ENCODE measurements at regions not wholly inside any gene's neighbourhood (a gene's known extent, or its start where the extent isn't known, plus 50 kb on each side); places are given as distances from the start of the nearest gene placed in this dataset.
"Not testable (repeated sequence)": the region's sequence is repeated elsewhere in the genome, so short reads cannot be mapped to it uniquely, and the experiment has no call there.

GRCh38 chr11:39674024-39674423 is 1785.4 kb downstream of the LRRC4C start:
- DNase-seq, result no peak

- DNase-seq, result no peak
Observed at GRCh38 chr11:39668640-39669039, 1790.8 kb downstream of the LRRC4C start.

DNA sequence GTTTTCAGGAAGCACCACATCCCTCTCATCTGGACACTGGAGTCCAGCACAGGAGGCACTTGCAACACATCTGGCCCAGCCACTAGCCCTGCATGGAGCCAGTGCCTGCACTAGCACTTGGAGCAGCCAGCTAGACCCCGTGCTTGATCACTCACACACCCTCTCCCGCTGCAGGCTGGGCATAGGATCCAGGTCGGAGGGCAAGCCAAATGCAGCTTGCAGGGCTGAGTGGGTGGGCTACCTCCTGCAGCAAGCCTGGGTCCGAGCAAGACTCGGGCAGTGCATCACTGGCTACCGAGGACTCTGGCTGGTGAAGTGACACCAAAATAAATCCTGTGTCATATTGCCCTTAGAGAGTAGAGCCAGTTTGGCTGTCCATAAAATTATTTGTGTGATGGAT is 1795.4 kb downstream of the LRRC4C start:
- no peak for DNase-seq

GRCh38 chr11:39661890-39662289 is 1797.6 kb downstream of the LRRC4C start:
- no peak for DNase-seq

DNA sequence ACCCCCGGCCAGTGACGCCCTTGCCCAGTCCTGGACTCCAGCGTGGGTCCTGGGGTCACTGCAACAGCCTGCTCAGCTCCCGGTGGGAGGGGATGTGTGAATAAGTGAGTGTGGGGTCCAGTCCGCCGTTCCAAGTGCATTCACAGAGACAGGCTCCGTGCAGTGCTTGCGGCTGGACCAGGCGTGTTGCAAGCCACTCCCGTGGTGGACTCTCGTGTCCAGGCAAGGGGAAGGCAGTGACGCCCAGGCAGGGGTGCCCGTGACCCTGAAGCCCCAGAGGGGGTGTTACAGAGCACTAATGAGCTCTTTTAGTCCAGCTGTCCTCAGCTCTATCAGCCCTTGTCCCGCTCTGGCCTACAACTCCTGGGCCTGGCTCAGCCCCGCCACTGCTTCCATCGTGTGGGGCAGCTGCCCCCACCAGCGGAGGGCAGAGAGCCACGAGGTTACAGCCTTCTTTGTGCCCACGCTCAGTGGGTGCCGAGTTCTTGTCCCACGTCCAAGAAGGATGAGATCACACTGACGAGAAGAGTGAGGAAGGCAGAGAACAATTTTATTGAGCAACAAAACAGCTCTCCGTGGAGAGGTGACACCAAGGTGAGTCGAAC is 1807.5 kb downstream of the LRRC4C start:
- no peak for DNase-seq

- DNase-seq, result no peak
Observed at GRCh38 chr11:39641751-39642150, 1817.7 kb downstream of the LRRC4C start.

- DNase-seq, result no peak
Observed at GRCh38 chr11:39630365-39630764, 1829.1 kb downstream of the LRRC4C start.

DNA sequence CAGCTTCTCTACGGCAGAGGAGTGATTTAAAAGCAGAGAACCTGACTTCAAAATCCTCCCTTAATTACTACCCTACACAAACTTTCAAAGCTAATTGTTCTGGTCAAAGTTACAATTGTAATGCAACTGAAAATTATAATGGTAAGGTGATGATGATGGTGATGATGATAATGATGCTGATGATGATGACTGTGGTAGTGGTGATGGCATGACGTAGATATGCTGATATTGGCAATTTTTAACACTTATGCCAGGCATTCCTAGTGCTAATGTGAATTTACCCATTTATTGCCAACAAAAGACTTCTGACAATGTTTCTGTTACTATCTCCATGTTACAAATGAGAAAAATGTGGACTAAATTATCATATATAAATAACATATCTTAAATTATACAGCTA is 1831.1 kb downstream of the LRRC4C start:
- DNase-seq, result no peak

DNA sequence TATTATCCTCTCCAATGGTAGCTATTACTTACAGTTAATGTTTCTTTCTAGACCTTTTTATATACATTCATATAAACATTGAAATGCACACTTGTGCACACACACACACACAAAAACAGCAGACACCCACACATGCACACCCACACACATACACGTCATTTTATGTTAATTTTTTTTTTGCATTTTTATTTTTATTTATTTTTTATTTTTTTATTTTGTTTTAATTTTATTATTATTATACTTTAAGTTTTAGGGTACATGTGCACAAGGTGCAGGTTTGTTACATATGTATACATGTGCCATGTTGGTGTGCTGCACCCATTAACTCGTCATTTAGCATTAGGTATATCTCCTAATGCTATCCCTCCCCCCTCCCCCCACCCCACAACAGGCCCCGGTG is 1839.1 kb downstream of the LRRC4C start:
- DNase-seq, result not testable (repeated sequence)

DNA sequence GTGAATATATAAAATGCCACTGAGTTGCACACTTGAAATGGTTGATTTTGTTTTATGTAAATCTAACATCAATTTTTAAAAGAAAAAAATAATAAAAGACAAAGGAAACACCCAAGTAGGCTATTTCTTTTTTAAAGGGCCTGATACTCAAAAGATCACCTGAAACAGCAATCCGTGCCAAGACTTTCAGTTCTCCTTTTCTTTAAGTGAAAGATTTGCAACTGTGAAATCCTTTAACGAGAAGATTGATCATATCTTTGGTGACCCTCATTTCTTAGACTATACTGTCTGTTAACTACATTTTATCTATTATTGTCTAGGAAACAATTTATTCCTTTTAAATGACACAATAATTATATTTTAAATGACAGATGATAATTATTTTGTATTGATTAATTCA is 1841.5 kb downstream of the LRRC4C start:
- no peak for DNase-seq

GRCh38 chr11:39589391-39589790 is 1870.1 kb downstream of the LRRC4C start:
- no peak for DNase-seq

- no peak for DNase-seq
Observed at GRCh38 chr11:39586036-39586435, 1873.4 kb downstream of the LRRC4C start.

DNA sequence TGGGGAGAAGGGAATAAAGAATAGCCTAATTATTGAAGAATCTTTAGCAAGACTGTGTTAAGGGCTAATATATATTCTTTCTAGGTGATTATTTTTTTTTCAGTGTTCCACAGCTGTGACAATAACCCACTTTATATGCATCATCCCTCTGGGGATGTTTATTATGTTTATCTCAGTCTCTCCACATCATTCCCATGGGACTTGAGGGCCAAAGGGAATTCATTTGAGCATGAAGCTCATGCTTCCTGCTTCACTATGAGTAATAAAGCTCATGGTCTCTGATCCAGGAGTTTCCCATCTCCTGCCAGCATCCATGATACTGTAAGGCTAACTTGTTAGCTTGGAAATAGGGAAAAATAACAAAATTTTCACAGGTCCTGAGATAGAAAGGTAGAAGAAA is 1888.4 kb downstream of the LRRC4C start:
- DNase-seq, result no peak

DNA sequence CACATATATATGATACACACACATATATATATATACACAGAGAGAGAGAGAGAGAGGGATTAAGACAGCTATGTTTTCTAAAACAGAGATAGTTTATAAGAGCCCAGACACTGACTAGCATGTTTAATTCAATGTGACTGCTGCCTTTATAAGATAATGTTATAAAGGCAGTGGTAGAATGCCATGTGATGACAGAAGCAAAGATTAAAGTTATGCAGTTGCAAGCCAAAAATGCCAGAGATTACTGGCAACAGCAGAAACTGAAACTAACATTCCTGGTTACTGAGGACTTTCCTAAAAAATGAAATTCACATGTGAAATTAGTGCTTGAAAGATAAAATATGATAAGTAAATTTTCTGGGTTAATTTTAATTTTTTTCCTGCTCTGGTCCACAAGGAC is 1888.9 kb downstream of the LRRC4C start:
- DNase-seq, result peak; percentile 43

GRCh38 chr11:39569789-39570188 is 1889.7 kb downstream of the LRRC4C start:
- DNase-seq, result no peak

DNA sequence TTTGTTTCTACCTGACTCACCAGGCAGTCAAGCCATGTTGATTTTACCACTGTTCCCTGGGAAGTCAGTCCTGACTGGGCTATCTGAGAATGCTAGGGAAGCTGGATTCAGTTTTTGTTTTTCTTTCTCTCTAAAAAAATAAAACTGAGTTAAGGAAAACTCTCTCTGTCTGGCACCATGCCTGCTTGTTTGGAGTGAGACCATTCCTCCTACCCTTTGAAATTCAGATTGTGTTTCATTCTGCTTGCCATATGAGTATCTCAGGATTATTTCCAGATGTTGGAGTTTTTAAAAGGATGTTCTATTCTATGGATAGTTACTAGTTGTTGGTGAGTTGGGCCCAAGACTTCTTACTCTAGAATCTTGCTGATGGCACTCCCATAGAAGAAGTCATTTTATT is 1917.0 kb downstream of the LRRC4C start:
- DNase-seq, result no peak

DNA sequence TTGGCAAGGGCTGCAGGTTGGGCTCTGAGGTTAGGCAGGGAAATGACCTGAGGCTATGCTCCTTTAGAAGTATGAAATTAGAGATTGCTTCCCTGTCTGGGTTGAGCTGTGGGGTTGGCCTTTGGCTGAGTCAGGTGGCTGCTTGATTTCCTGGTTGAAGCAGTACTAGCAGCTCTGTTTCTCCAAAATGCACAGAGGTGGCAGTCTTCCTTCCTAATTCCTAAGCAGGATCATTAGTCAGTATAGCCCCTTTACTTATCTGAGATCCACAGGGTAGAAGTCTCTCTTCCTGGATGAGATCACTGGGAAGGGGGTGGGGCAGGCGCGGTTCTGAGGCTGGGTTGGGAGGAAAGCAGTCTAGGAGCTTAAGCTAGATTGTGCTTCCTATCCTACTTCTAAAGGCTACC is 1917.5 kb downstream of the LRRC4C start:
- DNase-seq, result peak; percentile 55

DNA sequence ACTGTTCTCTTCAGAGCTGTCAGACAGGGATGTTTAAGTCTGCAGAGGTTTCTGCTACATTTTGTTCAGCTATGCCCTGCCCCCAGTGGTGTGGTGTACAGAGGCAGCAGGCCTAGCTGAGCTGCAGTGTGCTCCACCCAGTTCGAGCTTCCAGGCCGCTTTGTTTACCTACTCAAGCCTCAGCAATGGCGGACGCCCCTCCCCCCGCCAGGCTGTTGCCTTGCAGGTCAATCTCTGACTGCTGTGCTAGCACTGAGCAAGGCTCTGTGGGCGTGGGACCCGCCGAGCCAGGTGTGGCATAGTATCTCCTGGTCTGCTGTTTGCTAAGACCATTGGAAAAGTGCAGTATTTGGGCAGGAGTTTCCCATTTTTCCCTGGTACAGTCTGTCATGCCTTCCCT is 1923.1 kb downstream of the LRRC4C start:
- not testable (repeated sequence) for DNase-seq
